GM23338 (cell line): ENCODE measurements at regions not wholly inside any gene's neighbourhood (a gene's known extent, or its start where the extent isn't known, plus 50 kb on each side); places are given as distances from the start of the nearest gene placed in this dataset.

ENCODE experiments used
- ATAC-seq: fragments of 200-7000 bp; cut with Tn5 transposase; 3 replicates; pipeline ENCODE4 v1.9.1; 2020
- DNase-seq: peaks from one replicate; pipeline ENCODE4 v3.0.0-alpha.2; 2015; ENCODE audit warnings: low spot score
- H2AFZ ChIP-seq: fragments of 200-600 bp; sonication (generic); 2 replicates; pipeline ENCODE4 v1.8.0; 2016; ENCODE audit warnings: antibody characterized with exemption, mild to moderate bottlenecking, moderate library complexity
- H3F3A ChIP-seq: fragments of 200-600 bp; sonication (generic); replicated peaks from 2 replicates; pipeline ENCODE4 v1.8.0; 2017; ENCODE audit warnings: antibody characterized with exemption, mixed run types, low read depth
- H3K27ac ChIP-seq: fragments of 200-600 bp; sonication (generic); 2 replicates; pipeline ENCODE4 v1.6.1; 2016; ENCODE audit warnings: low read depth
- H3K27me3 ChIP-seq: fragments of 200-600 bp; sonication (generic); 2 replicates; pipeline ENCODE4 v1.8.0; 2016; ENCODE audit warnings: mild to moderate bottlenecking, mixed run types, moderate library complexity; ENCODE audit not compliant: insufficient read depth
- H3K36me3 ChIP-seq: fragments of 200-600 bp; sonication (generic); 2 replicates; pipeline ENCODE4 v1.8.0; 2016; ENCODE audit warnings: mild to moderate bottlenecking; ENCODE audit not compliant: insufficient read depth
- H3K4me1 ChIP-seq: fragments of 200-600 bp; sonication (generic); 2 replicates; pipeline ENCODE4 v1.8.0; 2016; ENCODE audit warnings: mild to moderate bottlenecking, moderate library complexity; ENCODE audit not compliant: insufficient read depth
- H3K4me2 ChIP-seq: fragments of 200-600 bp; sonication (generic); 2 replicates; pipeline ENCODE4 v1.7.1; 2017; ENCODE audit warnings: mixed run types
- H3K4me3 ChIP-seq: fragments of 200-600 bp; sonication (generic); 2 replicates; pipeline ENCODE4 v1.6.1; 2016; ENCODE audit warnings: mixed run types
- H3K79me2 ChIP-seq: fragments of 200-600 bp; sonication (generic); replicated peaks from 2 replicates; pipeline ENCODE4 v1.8.0; 2017; ENCODE audit warnings: mild to moderate bottlenecking; ENCODE audit not compliant: insufficient read depth
- H3K9me2 ChIP-seq: fragments of 200-600 bp; sonication (generic); 2 replicates; pipeline ENCODE4 v1.8.0; 2017; ENCODE audit not compliant: insufficient read depth
- H4K20me1 ChIP-seq: fragments of 200-600 bp; sonication (generic); replicated peaks from 2 replicates; pipeline ENCODE4 v1.8.0; 2017; ENCODE audit warnings: mild to moderate bottlenecking; ENCODE audit not compliant: insufficient read depth
- H3K27ac Mint-ChIP-seq: 2 replicates; pipeline ENCODE4 v1.8.0; 2020; ENCODE audit warnings: inconsistent platforms, mild to moderate bottlenecking, moderate library complexity, mixed read lengths
- H3K27me3 Mint-ChIP-seq: 3 replicates; pipeline ENCODE4 v1.8.0; 2022; ENCODE audit warnings: low read depth, mild to moderate bottlenecking, moderate library complexity, mixed read lengths, inconsistent platforms; ENCODE audit not compliant: insufficient read depth, poor library complexity
- H3K36me3 Mint-ChIP-seq: 3 replicates; pipeline ENCODE4 v1.8.0; 2021; ENCODE audit warnings: low read depth, mild to moderate bottlenecking, inconsistent platforms, moderate library complexity, mixed read lengths
- H3K4me1 Mint-ChIP-seq: 3 replicates; pipeline ENCODE4 v1.8.0; 2020; ENCODE audit warnings: mild to moderate bottlenecking, inconsistent platforms, mixed read lengths
- H3K4me3 Mint-ChIP-seq: 3 replicates; pipeline ENCODE4 v1.8.0; 2021; ENCODE audit warnings: moderate library complexity, mild to moderate bottlenecking, inconsistent platforms, mixed read lengths
- H3K9me3 Mint-ChIP-seq: 3 replicates; pipeline ENCODE4 v1.8.0; 2020; ENCODE audit warnings: moderate library complexity, mild to moderate bottlenecking, inconsistent platforms, mixed read lengths
- CREB1 ChIP-seq: fragments of 250-450 bp; sonication (Bioruptor Pico); IDR thresholded peaks from 2 replicates; pipeline ENCODE4 v1.5.0; 2020; ENCODE audit warnings: low read depth, mild to moderate bottlenecking, moderate library complexity
- CTCF ChIP-seq, 2 experiments: fragments of 200-600 bp in 1 of 2; sonication (generic) in 1 of 2; conservative IDR thresholded peaks; 2 replicates each; pipeline versions ENCODE4 v1.5.1 to v1.6.1; 2016 to 2017; ENCODE audit warnings: antibody characterized with exemption in 2 of 2, low read depth in 2 of 2, mild to moderate bottlenecking in 2 of 2, moderate library complexity in 1 of 2
- ETS1 ChIP-seq: IDR thresholded peaks from 2 replicates; pipeline ENCODE4 v1.6.1; 2016; ENCODE audit warnings: antibody characterized with exemption
- EZH2 ChIP-seq: fragments of 200-600 bp; sonication (generic); IDR thresholded peaks from one replicate; pipeline ENCODE4 v1.8.0; 2017; ENCODE audit warnings: antibody characterized with exemption, mild to moderate bottlenecking, low read depth; ENCODE audit not compliant: unreplicated experiment
- EZH2phosphoT487 ChIP-seq: fragments of 200-600 bp; sonication (generic); IDR thresholded peaks from one replicate; pipeline ENCODE4 v1.8.1; 2018; ENCODE audit warnings: antibody characterized with exemption; ENCODE audit not compliant: unreplicated experiment
- JUNB ChIP-seq: IDR thresholded peaks from one replicate; pipeline ENCODE4 v1.6.1; 2016; ENCODE audit warnings: antibody characterized with exemption; ENCODE audit not compliant: unreplicated experiment
- STAT1 ChIP-seq: IDR thresholded peaks from one replicate; pipeline ENCODE4 v1.6.1; 2016; ENCODE audit warnings: antibody characterized with exemption; ENCODE audit not compliant: unreplicated experiment
- ZNF114 ChIP-seq: fragments of 250-450 bp; sonication (Bioruptor Pico); IDR thresholded peaks from 2 replicates; pipeline ENCODE4 v1.5.0; 2020; ENCODE audit warnings: mild to moderate bottlenecking, moderate library complexity
- ZNF331 ChIP-seq: fragments of 250-450 bp; sonication (Bioruptor Pico); IDR thresholded peaks from 2 replicates; pipeline ENCODE4 v1.5.0; 2020; ENCODE audit warnings: low read depth, mild to moderate bottlenecking, moderate library complexity
- TF ChIP-seq, protein P1 (sequence below): IDR thresholded peaks from one replicate; pipeline ENCODE4 v1.6.1; 2018; ENCODE audit warnings: antibody characterized with exemption; ENCODE audit not compliant: unreplicated experiment

DNA sequence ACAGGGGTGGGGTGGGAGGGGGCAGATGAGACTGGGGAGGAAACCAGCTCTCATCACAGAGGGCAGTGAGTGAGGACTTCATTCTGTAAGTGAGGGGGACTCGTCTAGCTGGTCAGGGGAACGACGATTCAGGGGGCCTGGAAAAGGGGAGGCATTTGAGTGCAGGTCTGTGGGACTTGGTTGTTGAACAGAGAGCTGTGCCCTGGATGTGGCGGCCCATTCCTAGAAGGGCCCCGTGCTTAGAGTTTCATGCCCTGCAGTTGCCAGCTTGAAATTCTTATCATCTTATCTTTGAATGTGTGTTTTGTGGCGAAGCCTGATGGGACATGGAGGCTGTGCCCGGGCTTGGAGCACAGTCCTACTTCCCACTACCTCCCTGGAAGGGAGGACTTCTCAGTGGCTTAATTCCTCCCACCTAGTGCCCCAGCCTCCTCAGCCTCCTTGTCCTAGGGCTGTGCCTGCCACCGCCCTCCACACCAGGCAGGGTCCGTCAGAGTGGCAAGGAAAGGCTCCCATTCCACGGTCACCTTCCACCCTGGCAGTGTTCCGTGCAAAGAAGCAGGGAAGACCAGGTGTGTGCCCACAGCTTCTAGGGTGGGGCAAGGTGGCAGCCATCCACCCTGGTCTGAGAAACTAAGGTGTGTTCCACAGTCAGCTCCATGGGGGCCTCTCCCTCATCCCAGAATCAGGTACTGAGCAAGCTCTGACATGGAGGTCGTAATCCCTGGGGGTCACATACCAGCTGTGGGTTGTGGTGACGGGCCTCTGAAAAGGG lies 59.7 kb upstream of the LMO1 start:
- Histone ChIP-seq H3K27me3 (no peaks in the 10 kb centered on the region), H3F3A (no peaks in the 10 kb centered on the region), H3K4me2 (no peak overlapping the region), H3K9me2 (no peaks in the 10 kb centered on the region), H3K4me3 (no peak overlapping the region), H3K36me3 (no peaks in the 10 kb centered on the region), H3K79me2 (no peaks in the 10 kb centered on the region), H3K4me1 (peaks cover 17% of the 10 kb centered on the region; the same call in 1 of the 2 replicates), H2AFZ (no peak overlapping the region), H4K20me1 (no peaks in the 10 kb centered on the region), H3K27ac (no peak overlapping the region)
- no peak for TF ChIP-seq EZH2phosphoT487
- no peak for TF ChIP-seq JUNB
- no peak for TF ChIP-seq ZNF114 (CRISPR knock-in tag)
- no peak for TF ChIP-seq CTCF (conservative IDR thresholded peaks at IDR 0.05; ENCODE audit: low read depth in 2 of 2)
- no peak for TF ChIP-seq STAT1
- TF ChIP-seq, protein P1, sequence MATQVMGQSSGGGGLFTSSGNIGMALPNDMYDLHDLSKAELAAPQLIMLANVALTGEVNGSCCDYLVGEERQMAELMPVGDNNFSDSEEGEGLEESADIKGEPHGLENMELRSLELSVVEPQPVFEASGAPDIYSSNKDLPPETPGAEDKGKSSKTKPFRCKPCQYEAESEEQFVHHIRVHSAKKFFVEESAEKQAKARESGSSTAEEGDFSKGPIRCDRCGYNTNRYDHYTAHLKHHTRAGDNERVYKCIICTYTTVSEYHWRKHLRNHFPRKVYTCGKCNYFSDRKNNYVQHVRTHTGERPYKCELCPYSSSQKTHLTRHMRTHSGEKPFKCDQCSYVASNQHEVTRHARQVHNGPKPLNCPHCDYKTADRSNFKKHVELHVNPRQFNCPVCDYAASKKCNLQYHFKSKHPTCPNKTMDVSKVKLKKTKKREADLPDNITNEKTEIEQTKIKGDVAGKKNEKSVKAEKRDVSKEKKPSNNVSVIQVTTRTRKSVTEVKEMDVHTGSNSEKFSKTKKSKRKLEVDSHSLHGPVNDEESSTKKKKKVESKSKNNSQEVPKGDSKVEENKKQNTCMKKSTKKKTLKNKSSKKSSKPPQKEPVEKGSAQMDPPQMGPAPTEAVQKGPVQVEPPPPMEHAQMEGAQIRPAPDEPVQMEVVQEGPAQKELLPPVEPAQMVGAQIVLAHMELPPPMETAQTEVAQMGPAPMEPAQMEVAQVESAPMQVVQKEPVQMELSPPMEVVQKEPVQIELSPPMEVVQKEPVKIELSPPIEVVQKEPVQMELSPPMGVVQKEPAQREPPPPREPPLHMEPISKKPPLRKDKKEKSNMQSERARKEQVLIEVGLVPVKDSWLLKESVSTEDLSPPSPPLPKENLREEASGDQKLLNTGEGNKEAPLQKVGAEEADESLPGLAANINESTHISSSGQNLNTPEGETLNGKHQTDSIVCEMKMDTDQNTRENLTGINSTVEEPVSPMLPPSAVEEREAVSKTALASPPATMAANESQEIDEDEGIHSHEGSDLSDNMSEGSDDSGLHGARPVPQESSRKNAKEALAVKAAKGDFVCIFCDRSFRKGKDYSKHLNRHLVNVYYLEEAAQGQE: no peak
- TF ChIP-seq ZNF331 (CRISPR knock-in tag): no peak
- TF ChIP-seq ETS1: no peak
- TF ChIP-seq CREB1 (CRISPR knock-in tag): no peak
- no peak for TF ChIP-seq EZH2
- DNase-seq (no peak), ATAC-seq (no peak)
- no peak overlapping the region for H3K27ac Mint-ChIP-seq
- H3K4me1 Mint-ChIP-seq: peaks cover 27% of the 10 kb centered on the region
- no peak overlapping the region for H3K4me3 Mint-ChIP-seq
- H3K9me3 Mint-ChIP-seq: peaks cover 10% of the 10 kb centered on the region; the same call in 2 of the 3 replicates
- H3K27me3 Mint-ChIP-seq: peaks cover 9% of the 10 kb centered on the region
- H3K36me3 Mint-ChIP-seq: no peaks in the 10 kb centered on the region
